Kidney epithelial cell (primary cell): ENCODE measurements at regions not wholly inside any gene's neighbourhood (a gene's known extent, or its start where the extent isn't known, plus 50 kb on each side); places are given as distances from the start of the nearest gene placed in this dataset.

Experiments
- DNase-seq: peaks from one replicate; pipeline ENCODE4 v3.0.0-alpha.2; 2010; ENCODE audit warnings: low read depth
- H3K27me3 ChIP-seq: 2 replicates; pipeline ENCODE4 v1.6.0; 2011; ENCODE audit warnings: low read length; ENCODE audit not compliant: control insufficient read depth, insufficient read depth
- H3K36me3 ChIP-seq: 2 replicates; pipeline ENCODE4 v1.5.1; 2011; ENCODE audit warnings: low read length; ENCODE audit not compliant: control insufficient read depth, insufficient read depth
- H3K4me3 ChIP-seq: 2 replicates; pipeline ENCODE4 v1.5.1; 2011; ENCODE audit warnings: low read depth, mild to moderate bottlenecking, control low read depth, low read length
- TF ChIP-seq, protein P1 (sequence below): IDR thresholded peaks from 2 replicates; pipeline ENCODE4 v1.5.1; 2011; ENCODE audit warnings: mild to moderate bottlenecking, moderate library complexity, low read length, control low read depth, inconsistent platforms; ENCODE audit not compliant: insufficient read depth, poor library complexity, severe bottlenecking

DNA sequence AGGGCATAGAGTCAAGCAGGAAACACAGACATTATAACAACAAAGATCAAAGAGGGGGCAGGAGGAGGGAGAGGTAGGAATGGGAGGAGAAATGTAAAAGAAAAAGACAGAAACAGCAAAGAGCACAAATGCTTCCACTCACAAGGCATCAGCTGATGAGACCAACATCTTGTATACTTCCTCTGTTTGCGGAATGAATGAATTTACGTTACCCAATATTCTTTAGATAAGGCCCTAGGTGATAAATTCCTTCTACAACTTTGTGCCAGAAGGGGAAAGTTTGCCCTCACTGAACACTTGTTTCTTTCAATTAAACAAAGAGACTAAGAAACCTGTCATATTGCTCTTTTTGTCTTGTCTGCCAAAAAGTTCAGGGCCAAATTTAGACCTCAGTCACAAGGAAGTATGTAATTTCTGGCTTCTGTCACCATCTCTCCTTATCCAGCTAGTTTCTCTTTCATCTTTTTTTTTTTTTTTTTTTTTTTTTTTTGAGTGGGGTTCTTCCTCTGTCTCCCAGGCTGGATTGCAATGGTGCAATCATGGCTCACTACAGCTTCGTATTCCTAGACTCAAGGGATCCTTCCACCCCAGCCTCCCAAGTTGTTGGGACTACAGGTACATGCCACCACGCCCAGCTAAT lies 116.4 kb upstream of the NANOS1 start:
- TF ChIP-seq, protein P1, sequence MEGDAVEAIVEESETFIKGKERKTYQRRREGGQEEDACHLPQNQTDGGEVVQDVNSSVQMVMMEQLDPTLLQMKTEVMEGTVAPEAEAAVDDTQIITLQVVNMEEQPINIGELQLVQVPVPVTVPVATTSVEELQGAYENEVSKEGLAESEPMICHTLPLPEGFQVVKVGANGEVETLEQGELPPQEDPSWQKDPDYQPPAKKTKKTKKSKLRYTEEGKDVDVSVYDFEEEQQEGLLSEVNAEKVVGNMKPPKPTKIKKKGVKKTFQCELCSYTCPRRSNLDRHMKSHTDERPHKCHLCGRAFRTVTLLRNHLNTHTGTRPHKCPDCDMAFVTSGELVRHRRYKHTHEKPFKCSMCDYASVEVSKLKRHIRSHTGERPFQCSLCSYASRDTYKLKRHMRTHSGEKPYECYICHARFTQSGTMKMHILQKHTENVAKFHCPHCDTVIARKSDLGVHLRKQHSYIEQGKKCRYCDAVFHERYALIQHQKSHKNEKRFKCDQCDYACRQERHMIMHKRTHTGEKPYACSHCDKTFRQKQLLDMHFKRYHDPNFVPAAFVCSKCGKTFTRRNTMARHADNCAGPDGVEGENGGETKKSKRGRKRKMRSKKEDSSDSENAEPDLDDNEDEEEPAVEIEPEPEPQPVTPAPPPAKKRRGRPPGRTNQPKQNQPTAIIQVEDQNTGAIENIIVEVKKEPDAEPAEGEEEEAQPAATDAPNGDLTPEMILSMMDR: no peak
- H3K27me3 ChIP-seq: no peaks in the 10 kb centered on the region
- H3K4me3 ChIP-seq: no peak overlapping the region
- no peak for DNase-seq
- H3K36me3 ChIP-seq: no peaks in the 10 kb centered on the region

DNA sequence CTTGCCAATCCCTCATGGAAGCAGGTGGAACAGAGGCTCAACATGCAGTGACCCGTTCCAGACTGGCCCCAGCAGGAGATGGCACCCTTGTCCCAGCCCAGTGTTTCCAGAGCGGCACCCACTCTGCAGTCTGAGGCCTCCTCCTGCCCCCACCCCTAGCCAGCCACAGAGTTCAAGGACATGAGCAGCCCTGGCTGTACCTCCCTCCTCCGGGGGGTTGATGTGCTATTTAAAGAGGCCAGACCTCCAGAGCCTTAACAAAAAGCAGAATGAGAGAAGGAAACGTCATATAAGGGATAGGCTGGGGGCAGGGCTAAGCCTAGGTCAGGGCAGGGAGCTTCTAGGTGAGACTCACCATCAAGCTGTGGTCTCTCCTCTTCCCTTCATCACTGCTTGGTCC lies 115.7 kb upstream of the NANOS1 start:
- TF ChIP-seq, protein P1: no peak
- no peaks in the 10 kb centered on the region for H3K27me3 ChIP-seq
- no peak for DNase-seq
- H3K4me3 ChIP-seq: no peak overlapping the region
- no peaks in the 10 kb centered on the region for H3K36me3 ChIP-seq

DNA sequence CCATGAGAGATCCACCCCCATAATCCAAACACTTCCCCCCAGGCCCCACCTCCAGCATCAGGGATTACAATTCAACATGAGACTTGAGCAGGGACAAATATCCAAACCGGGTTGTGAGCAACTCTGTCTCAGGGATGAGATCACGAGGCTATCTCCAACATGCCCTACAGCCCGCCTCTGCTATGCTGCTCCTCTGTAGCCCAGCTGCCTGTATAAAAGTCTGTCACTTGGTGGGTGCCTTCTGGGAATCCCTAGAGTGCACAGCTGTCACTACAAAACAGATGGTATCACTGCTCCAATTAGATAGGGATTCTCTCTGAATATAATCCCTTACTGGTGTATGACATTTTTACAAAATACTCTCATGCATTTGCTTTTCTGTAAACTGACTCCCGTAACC lies 114.9 kb upstream of the NANOS1 start:
- TF ChIP-seq, protein P1: no peak
- Histone ChIP-seq H3K36me3 (no peaks in the 10 kb centered on the region), H3K27me3 (no peaks in the 10 kb centered on the region), H3K4me3 (no peak overlapping the region)
- DNase-seq: no peak

DNA sequence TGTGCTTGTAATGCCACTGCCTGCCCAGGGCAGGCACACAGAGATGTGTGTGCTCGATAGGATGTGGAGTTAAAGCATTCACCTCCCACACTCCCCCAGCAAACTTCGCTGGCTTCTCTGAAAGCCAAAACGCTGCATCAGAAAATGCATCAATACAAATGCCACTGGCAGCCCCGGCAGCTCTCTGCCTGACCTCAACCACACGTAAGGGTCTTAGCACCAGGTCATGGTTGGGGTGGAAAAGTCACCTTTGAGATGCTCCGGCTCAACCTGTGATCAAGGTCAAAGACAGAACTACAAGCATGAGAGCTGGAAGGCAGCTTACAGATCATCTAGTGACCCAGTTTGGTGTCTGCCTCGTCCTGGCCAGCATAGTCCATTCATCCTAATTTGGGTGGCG lies 114.4 kb upstream of the NANOS1 start:
- DNase-seq: no peak
- Histone ChIP-seq H3K4me3 (no peak overlapping the region), H3K36me3 (no peaks in the 10 kb centered on the region), H3K27me3 (no peaks in the 10 kb centered on the region)
- TF ChIP-seq, protein P1: no peak

DNA sequence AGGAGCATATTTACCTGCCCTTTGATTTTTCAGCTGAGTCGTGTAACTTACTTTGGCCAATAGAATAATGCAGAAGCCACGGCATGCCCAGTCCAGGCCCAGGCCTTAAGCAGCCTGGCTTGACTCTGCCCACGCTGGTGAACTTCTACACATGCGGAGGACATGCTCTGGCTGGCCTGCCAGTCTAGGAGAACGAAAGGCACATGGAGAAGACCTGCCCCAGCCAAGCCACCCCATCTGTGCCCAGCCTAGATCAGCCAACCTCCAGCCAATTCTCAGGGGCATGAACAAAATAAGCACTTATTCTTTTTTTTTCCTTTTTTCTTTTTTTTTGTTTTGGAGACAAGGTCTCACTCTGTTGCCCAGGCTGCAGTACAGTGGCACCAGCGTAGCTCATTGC lies 112.7 kb upstream of the NANOS1 start:
- no peak overlapping the region for H3K4me3 ChIP-seq
- H3K27me3 ChIP-seq: no peaks in the 10 kb centered on the region
- TF ChIP-seq, protein P1: no peak
- H3K36me3 ChIP-seq: no peaks in the 10 kb centered on the region
- no peak for DNase-seq

DNA sequence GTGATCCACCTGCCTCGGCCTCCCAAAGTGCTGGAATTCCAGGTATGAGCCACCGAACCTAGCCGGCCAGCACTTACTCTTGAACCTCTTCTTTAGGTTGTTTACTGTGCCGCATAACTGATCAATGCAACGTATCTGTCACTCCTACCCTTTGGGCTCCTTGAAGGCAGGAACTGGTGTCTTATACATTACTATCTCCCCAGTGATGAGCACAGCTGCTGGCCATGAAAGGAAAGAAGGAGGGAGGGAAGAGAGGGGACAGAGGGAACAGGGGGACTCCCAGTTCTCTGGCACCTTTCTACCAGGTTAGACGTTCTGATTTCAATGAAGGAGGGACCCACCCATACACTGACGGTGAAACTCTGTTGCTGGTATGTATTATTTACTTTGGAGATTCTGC lies 111.8 kb upstream of the NANOS1 start:
- DNase-seq: no peak
- Histone ChIP-seq H3K36me3 (no peaks in the 10 kb centered on the region), H3K27me3 (no peaks in the 10 kb centered on the region), H3K4me3 (no peak overlapping the region)
- TF ChIP-seq, protein P1: no peak
